ENCODE measurements at regions not wholly inside any gene's neighbourhood (a gene's known extent, or its start where the extent isn't known, plus 50 kb on each side); places are given as distances from the start of the nearest gene placed in this dataset.

- H3K4me3 Mint-ChIP-seq, result no peak overlapping the region
- no peak overlapping the region for H3K4me2 ChIP-seq (replicated peaks; ENCODE audit: low read depth, low read length, poor library complexity, severe bottlenecking)
- H3K36me3 ChIP-seq (replicated peaks in 1 of 2; ENCODE audit: control extremely low read depth in 1 of 2, control insufficient read depth in 1 of 2, extremely low read depth in 1 of 2, insufficient read depth in 2 of 2, low read length in 1 of 2), result no peaks in the 10 kb centered on the region
- ATAC-seq (ENCODE audit: low read depth) (no peak), DNase-seq (no peak)
- POLR2A ChIA-PET, result no interaction called here
- H3K4me1 Mint-ChIP-seq, result no peaks in the 10 kb centered on the region
- no peak overlapping the region for H2AFZ ChIP-seq (ENCODE audit: insufficient read depth, low read depth, low read length, poor library complexity, severe bottlenecking)
- intact Hi-C loops (cut with micrococcal nuclease), result no loop called here
- H3K27me3 Mint-ChIP-seq, result peaks cover 2% of the 10 kb centered on the region
- H3K27ac ChIP-seq (ENCODE audit: low read length in 2 of 2), result no peak overlapping the region
- no peaks in the 10 kb centered on the region for H3K79me2 ChIP-seq (ENCODE audit: control insufficient read depth, insufficient read depth, low read length)
- CTCF ChIA-PET, result no interaction called here
- no peak overlapping the region for H3K9ac ChIP-seq (ENCODE audit: low read length)
- no peak overlapping the region for H3K27ac Mint-ChIP-seq
- H3K4me1 ChIP-seq (ENCODE audit: control insufficient read depth in 2 of 2, insufficient read depth in 2 of 2, low read length in 2 of 2), result no peaks in the 10 kb centered on the region
- no peaks in the 10 kb centered on the region for H4K20me1 ChIP-seq (ENCODE audit: control insufficient read depth, insufficient read depth, low read length, poor library complexity, severe bottlenecking)
- H3K9me3 Mint-ChIP-seq (ENCODE audit: insufficient read depth), result no peaks in the 10 kb centered on the region
- H3K4me3 ChIP-seq (ENCODE audit: control extremely low read depth in 1 of 5, extremely low read depth in 1 of 5, insufficient read depth in 1 of 5, low read depth in 2 of 5, low read length in 4 of 5), result no peak overlapping the region
- TF ChIP-seq, protein P1, sequence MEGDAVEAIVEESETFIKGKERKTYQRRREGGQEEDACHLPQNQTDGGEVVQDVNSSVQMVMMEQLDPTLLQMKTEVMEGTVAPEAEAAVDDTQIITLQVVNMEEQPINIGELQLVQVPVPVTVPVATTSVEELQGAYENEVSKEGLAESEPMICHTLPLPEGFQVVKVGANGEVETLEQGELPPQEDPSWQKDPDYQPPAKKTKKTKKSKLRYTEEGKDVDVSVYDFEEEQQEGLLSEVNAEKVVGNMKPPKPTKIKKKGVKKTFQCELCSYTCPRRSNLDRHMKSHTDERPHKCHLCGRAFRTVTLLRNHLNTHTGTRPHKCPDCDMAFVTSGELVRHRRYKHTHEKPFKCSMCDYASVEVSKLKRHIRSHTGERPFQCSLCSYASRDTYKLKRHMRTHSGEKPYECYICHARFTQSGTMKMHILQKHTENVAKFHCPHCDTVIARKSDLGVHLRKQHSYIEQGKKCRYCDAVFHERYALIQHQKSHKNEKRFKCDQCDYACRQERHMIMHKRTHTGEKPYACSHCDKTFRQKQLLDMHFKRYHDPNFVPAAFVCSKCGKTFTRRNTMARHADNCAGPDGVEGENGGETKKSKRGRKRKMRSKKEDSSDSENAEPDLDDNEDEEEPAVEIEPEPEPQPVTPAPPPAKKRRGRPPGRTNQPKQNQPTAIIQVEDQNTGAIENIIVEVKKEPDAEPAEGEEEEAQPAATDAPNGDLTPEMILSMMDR (IDR thresholded peaks at IDR 0.05), result no peak
- no peak for TF ChIP-seq EZH2 (IDR thresholded peaks at IDR 0.05; ENCODE audit: borderline replicate concordance, insufficient read depth, low read depth, low read length, poor library complexity, severe bottlenecking)
- H3K9me3 ChIP-seq (ENCODE audit: control extremely low read depth in 1 of 3, control insufficient read depth in 2 of 3, insufficient read depth in 1 of 3, low read length in 2 of 3), result no peaks in the 10 kb centered on the region
- 82% methylated on average over 4 of the region's 7 CpGs for WGBS (ENCODE audit: insufficient coverage)
- H3K27me3 ChIP-seq (replicated peaks in 1 of 4; ENCODE audit: control extremely low read depth in 1 of 4, control insufficient read depth in 3 of 4, insufficient read depth in 4 of 4, low read length in 3 of 4), result no peaks in the 10 kb centered on the region
Measured at GRCh38 chr7:132028144-132028920, 471.9 kb upstream of the PODXL start.

DNA sequence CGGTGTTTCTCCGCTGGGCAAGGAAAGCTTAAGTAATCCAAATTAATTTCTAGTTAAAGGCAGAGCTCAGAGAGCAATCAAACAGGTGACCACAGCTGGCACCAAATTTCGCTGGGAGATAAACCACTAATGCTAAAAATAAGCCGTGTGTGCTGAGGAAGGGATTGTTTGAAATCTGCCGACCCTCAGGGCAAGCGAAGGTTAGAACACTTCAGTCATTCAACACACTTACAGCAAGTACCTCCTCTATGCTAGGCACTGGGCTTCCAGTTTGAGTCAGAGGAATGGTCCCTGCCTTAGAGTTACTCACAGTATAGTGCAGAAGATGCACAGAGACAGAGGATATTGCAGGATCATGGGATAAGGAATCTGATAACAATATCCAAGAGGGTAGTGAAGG lies 467.9 kb upstream of the PODXL start:
- Histone ChIP-seq H2AFZ (ENCODE audit: insufficient read depth, low read depth, low read length, poor library complexity, severe bottlenecking) (no peak overlapping the region), H3K9me3 (ENCODE audit: control extremely low read depth in 1 of 3, control insufficient read depth in 2 of 3, insufficient read depth in 1 of 3, low read length in 2 of 3) (no peaks in the 10 kb centered on the region), H3K27me3 (replicated peaks in 1 of 4; ENCODE audit: control extremely low read depth in 1 of 4, control insufficient read depth in 3 of 4, insufficient read depth in 4 of 4, low read length in 3 of 4) (no peaks in the 10 kb centered on the region), H3K4me3 (ENCODE audit: control extremely low read depth in 1 of 5, extremely low read depth in 1 of 5, insufficient read depth in 1 of 5, low read depth in 2 of 5, low read length in 4 of 5) (no peak overlapping the region), H4K20me1 (ENCODE audit: control insufficient read depth, insufficient read depth, low read length, poor library complexity, severe bottlenecking) (no peaks in the 10 kb centered on the region), H3K36me3 (replicated peaks in 1 of 2; ENCODE audit: control extremely low read depth in 1 of 2, control insufficient read depth in 1 of 2, extremely low read depth in 1 of 2, insufficient read depth in 2 of 2, low read length in 1 of 2) (no peaks in the 10 kb centered on the region), H3K4me2 (replicated peaks; ENCODE audit: low read depth, low read length, poor library complexity, severe bottlenecking) (no peak overlapping the region), H3K4me1 (ENCODE audit: control insufficient read depth in 2 of 2, insufficient read depth in 2 of 2, low read length in 2 of 2) (no peaks in the 10 kb centered on the region), H3K9ac (ENCODE audit: low read length) (no peak overlapping the region), H3K79me2 (ENCODE audit: control insufficient read depth, insufficient read depth, low read length) (no peaks in the 10 kb centered on the region), H3K27ac (ENCODE audit: low read length in 2 of 2) (no peak overlapping the region)
- intact Hi-C loops (cut with micrococcal nuclease), result no loop called here
- Mint-ChIP-seq H3K27me3 (peaks cover 6% of the 10 kb centered on the region), H3K4me3 (no peak overlapping the region), H3K4me1 (no peaks in the 10 kb centered on the region), H3K9me3 (ENCODE audit: insufficient read depth) (no peaks in the 10 kb centered on the region), H3K27ac (no peak overlapping the region)
- DNase-seq, result no peak
- CTCF ChIA-PET, result no interaction called here
- POLR2A ChIA-PET, result no interaction called here
- TF ChIP-seq, protein P1 (IDR thresholded peaks at IDR 0.05), result no peak
- no peak for TF ChIP-seq EZH2 (IDR thresholded peaks at IDR 0.05; ENCODE audit: borderline replicate concordance, insufficient read depth, low read depth, low read length, poor library complexity, severe bottlenecking)
- no peak for ATAC-seq (ENCODE audit: low read depth)
- 80% methylated on average over 3 of the region's 6 CpGs for WGBS (ENCODE audit: insufficient coverage)
